CD1c-positive myeloid dendritic cell (primary cell): ENCODE measurements at regions not wholly inside any gene's neighbourhood (a gene's known extent, or its start where the extent isn't known, plus 50 kb on each side); places are given as distances from the start of the nearest gene placed in this dataset.

Experiments
- DNase-seq: peaks from one replicate; pipeline ENCODE4 v3.0.0-alpha.2; 2016; ENCODE audit errors: extremely low spot score

GRCh38 chr7:76149847-76150691 lies 51.6 kb upstream of the SRRM3 start:
- no peak for DNase-seq
